GM18951 (cell line): ENCODE measurements at regions not wholly inside any gene's neighbourhood (a gene's known extent, or its start where the extent isn't known, plus 50 kb on each side); places are given as distances from the start of the nearest gene placed in this dataset.

Experiments used
- POLR2A ChIP-seq: IDR thresholded peaks from 4 replicates; pipeline ENCODE4 v1.6.1; 2011; ENCODE audit warnings: mild to moderate bottlenecking; ENCODE audit not compliant: insufficient read length, insufficient read depth; ENCODE audit errors: extremely low read depth
- in situ Hi-C: fragments of 300-500 bp; cut with MboI; formaldehyde crosslinking; loops from one replicate; pipeline ENCODE4 v1.12.0; 2022; ENCODE audit warnings: low sequenced_read_pairs, mixed read lengths, inconsistent platforms; ENCODE audit not compliant: unreplicated experiment

DNA sequence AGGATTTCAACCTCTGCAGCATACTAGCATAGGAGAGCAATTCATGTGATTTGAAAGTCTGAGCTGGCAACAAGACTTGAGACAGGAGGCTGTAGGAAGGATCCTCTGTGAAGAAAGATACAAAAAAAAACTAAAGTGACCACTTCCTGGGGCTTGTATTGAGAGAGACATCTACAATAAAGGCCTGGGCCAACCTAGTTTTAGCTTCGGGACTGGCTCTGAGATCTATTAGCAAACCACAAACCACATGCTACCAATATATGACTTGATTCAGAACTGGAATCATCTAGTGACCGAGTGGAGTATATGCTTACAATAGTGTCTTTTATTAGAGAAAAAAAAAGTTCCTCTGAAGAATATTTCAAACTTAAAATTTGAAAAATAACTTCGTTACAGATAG is 1448.9 kb upstream of the CDH6 start:
- in situ Hi-C loops: no loop called here
- TF ChIP-seq POLR2A: no peak

DNA sequence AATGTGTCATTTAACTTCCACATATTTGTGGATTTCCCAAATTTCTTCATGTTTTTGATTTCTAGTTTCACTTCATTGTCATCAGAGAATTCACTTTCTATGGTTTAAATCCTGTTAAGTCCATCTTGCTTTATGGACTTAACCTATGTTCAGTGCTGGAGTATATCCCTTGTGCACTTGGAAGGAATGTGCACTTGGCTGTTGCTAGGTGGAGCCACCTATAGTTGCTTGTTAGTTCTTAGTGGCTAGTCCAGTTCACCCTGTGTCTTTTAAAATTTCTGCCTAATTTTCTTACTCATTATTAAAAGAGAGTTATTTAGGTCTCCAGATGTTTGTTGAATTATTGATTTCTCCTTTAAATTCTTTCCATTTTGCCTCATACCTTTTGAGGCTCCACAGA is 1472.5 kb upstream of the CDH6 start:
- in situ Hi-C loops: no loop called here
- TF ChIP-seq POLR2A: no peak

- TF ChIP-seq POLR2A: no peak
- in situ Hi-C loops: no loop called here
Observed at GRCh38 chr5:29719171-29719570, 1474.3 kb upstream of the CDH6 start.

DNA sequence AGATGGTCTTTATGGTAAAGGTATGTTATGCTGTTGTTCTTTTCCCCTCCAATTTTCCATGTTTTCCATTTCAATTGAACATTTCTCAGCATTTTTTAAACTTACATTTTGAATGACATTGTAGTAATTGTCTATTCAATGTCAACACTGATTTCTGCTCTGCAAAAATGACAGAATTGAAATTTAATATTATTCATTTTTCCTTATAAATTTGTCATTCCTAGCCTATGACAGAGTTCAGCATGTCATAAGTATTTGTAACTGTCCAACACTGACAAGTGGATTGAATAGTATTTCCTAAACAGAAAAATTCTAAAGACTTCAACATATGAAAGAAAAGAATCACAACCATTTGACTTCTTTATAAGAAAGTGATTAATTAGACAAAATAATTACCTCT is 1478.3 kb upstream of the CDH6 start:
- TF ChIP-seq POLR2A: no peak
- in situ Hi-C loops: no loop called here

DNA sequence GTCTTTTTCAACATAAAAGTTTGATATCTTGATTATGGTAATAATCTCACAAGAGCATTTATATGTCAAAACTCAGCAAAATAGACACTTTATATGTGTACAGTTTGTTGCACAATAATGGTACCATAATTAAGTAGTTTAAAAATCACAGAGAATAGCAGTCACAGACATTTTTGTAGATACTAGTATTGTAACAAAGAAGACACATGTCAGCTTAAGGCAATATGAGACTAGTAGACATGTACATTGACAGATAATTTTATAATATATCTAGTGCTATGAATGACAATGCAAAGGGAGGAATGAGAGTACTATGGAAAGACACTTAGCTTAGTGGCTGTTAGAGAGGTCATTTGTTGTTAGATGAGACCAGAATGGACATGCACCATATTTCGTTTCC is 1490.6 kb upstream of the CDH6 start:
- in situ Hi-C loops: no loop called here

GRCh38 chr5:29701600-29701999 is 1491.9 kb upstream of the CDH6 start:
- in situ Hi-C loops: no loop called here
- TF ChIP-seq POLR2A: no peak

More for the DNA sequence above, 1490.6 kb upstream of the CDH6 start:
- no peak for TF ChIP-seq POLR2A

DNA sequence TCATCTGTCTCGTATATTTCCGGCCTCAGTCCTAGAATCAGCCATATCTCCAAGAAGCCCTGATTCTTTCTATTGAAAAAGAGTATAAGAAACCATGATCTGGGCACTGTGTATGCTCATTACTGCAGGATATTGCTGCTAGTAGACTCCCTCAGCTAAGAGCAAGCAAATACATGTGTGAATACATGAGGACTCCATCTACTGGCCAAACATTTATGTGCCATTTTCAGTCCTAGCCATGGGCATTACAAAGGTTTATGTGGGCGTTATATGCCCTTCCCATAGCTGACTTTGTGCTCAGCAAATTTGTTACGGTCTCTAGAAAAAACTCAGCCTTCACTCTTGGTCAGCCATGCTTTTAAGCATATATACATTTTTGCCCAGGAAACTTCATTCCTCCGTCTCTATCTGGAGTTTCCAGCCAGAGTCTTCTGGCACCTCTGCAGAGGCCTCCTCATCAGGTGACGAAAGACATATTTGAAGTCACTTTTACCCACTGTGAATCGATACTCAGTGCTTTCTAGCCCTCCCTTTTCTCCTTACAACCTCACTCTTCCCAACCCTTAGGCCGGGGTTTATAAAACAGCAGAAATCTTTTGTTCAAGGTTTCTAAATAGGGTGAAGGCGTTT is 1495.6 kb upstream of the CDH6 start:
- no peak for TF ChIP-seq POLR2A
- in situ Hi-C loops: no loop called here

DNA sequence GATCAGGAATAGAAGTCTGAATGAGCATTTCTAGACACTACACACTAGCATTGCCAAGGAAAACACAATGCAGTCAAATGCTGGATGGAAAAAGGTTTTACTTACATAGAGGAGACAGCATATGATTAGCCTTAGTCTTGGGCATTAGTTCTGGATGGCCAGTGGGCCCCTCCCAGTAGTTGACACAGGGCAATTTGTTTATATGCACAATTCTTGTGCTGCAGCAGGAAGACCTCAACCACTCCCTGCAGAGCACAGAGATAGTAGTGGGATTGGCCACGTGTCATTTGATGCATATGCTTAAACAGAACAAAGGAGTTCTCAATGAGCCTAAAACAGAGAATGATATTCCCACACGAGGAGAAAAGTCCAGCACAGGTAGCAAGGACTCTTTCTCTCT is 1496.2 kb upstream of the CDH6 start:
- in situ Hi-C loops: no loop called here
- no peak for TF ChIP-seq POLR2A

DNA sequence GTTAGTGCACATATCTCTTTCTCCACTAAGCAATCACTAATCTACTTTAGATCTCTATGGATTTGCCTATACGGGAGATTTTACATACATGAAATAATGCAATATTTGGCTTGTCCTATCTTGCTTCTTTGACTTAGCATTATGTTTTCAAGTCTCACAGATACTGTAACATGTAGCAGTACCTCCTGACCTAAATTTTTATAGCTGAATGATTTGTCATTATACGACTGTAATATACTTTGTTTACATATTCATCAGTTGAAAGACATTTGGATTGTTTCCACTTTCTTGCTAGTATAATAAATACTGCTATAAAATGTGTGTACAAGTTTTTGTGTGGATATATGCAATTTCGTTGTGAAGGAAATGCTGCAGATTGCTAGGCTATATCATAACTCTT is 1520.8 kb upstream of the CDH6 start:
- no peak for TF ChIP-seq POLR2A
- in situ Hi-C loops: no loop called here

- TF ChIP-seq POLR2A: no peak
- in situ Hi-C loops: no loop called here
Observed at GRCh38 chr5:29662876-29663275, 1530.6 kb upstream of the CDH6 start.

DNA sequence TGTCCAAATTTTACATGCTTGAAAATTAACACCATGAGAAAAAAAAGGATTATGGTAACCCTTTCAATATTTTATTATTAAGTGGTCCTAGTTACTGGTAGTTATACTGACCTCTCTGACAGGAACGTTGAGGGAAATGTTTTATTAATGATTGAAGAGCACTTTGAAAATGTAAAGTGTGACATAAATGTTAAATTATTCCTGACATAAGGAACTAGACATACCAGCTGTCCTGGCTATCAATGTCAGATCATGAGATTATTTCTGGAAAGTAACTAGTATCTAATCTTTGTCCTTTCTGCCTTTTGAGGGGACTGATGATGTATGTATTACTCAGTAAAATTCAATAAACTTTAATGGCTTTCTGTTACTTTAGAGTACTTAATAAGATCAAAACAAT is 1538.5 kb upstream of the CDH6 start:
- in situ Hi-C loops: no loop called here

DNA sequence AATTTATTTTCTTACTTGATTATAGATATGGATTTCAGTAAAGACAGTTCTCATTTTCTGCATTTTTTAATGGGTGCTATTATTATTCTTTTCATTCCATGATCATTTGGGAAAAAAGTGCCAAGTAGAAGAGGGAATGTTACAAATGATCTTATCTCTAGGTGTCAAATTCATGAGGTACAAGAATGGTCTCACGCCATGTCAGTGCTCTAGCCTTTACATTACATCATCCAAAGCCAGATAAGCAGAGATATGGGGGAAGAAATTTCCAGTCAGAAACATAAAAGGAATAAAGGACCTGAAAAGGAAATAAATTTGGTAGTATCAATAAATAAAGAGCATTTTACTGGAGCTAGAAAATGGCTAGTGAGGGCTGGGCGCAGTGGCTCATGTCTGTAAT is 1544.2 kb upstream of the CDH6 start:
- no peak for TF ChIP-seq POLR2A
- in situ Hi-C loops: no loop called here

More for the DNA sequence above, 1538.5 kb upstream of the CDH6 start:
- no peak for TF ChIP-seq POLR2A

DNA sequence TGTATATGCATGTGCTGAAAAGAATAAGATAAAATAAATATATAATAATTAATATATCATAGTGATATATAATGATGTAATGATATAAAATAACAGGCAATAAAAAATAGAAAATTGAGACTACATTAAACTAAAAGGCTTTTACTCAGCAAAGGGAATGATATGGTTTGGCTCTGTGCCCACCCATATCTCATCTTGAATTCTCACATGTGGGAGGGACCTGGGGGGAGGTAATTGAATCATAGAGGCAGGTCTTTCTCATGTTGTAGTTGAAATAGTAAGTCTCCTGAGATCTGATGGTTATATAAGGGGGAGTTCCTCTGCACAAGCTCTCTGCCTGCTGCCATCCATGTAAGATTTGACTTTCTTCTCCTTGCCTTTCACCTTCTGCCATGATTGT is 1550.9 kb upstream of the CDH6 start:
- TF ChIP-seq POLR2A: no peak
- in situ Hi-C loops: no loop called here

GRCh38 chr5:29614206-29614605 is 1579.3 kb upstream of the CDH6 start:
- in situ Hi-C loops: no loop called here
- TF ChIP-seq POLR2A: no peak

DNA sequence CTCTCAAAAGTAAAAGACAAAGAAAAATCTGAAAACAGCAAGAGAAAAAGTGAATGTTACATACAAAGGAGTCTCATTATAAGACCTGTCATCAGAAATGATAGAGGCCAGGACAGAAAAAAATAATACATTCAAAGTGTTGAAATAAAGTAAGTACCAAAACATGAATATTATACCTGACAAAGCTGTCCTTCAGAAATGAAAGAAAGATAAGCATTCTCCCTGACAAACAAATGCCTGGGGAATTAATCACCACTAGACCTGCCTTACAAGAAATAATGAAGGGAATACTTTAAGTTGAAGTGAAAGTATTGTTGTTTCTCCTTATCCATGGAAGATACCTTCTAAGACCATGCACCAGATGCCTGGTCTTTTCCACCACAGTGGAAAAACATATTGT is 1605.2 kb upstream of the CDH6 start:
- in situ Hi-C loops: no loop called here

More for the DNA sequence above, 1605.2 kb upstream of the CDH6 start:
- no peak for TF ChIP-seq POLR2A
